IMR-90 (cell line): ENCODE measurements at regions not wholly inside any gene's neighbourhood (a gene's known extent, or its start where the extent isn't known, plus 50 kb on each side); places are given as distances from the start of the nearest gene placed in this dataset.

Experiments
- ATAC-seq: fragments of 200-7000 bp; cut with Tn5 transposase; 2 replicates; pipeline ENCODE4 v1.9.1; 2020; ENCODE audit warnings: low read depth, mild to moderate bottlenecking, moderate library complexity
- BruUV-seq: library from RNA; stranded (reverse); fragments of 400-500 nt; replicated peaks from 2 replicates; lab custom pipeline; 2021; lab: Mats Ljungman, UMichigan
- CTCF ChIA-PET: fragments of 300-600 bp; formaldehyde crosslinking; extraction: SDS; loops from one replicate; lab custom pipeline; 2021; ENCODE audit warnings: antibody characterized with exemption; lab: Yijun Ruan, JAX
- POLR2A ChIA-PET: fragments of 300-600 bp; sonication (Branson Sonifier 250); formaldehyde crosslinking; loops from one replicate; lab custom pipeline; 2022; ENCODE audit warnings: antibody characterized with exemption; ENCODE audit not compliant: unreplicated experiment; lab: Charles Lee
- DNase-seq: peaks from one replicate; pipeline ENCODE4 v3.0.0; 2013
- H2AFZ ChIP-seq: replicated peaks from 2 replicates; pipeline ENCODE3; 2013; ENCODE audit warnings: low read length, mild to moderate bottlenecking; ENCODE audit not compliant: poor library complexity
- H2AK5ac ChIP-seq: 2 replicates; pipeline ENCODE4 v1.6.1; 2013; ENCODE audit warnings: low read depth, low read length, inconsistent platforms
- H2AK9ac ChIP-seq: replicated peaks from 2 replicates; pipeline ENCODE3; 2013; ENCODE audit warnings: mild to moderate bottlenecking, low read depth, low read length, moderate library complexity; ENCODE audit not compliant: poor library complexity
- H2BK120ac ChIP-seq: 2 replicates; pipeline ENCODE4 v1.6.1; 2013; ENCODE audit warnings: low read depth, low read length, inconsistent platforms
- H2BK15ac ChIP-seq: 3 replicates; pipeline ENCODE4 v1.6.1; 2013; ENCODE audit warnings: low read depth, low read length, inconsistent platforms
- H2BK20ac ChIP-seq: 2 replicates; pipeline ENCODE4 v1.6.1; 2013; ENCODE audit warnings: low read depth, mild to moderate bottlenecking, inconsistent platforms, low read length, moderate library complexity
- H2BK5ac ChIP-seq: 2 replicates; pipeline ENCODE4 v1.6.1; 2013; ENCODE audit warnings: mild to moderate bottlenecking, low read depth, low read length, inconsistent platforms; ENCODE audit not compliant: poor library complexity, severe bottlenecking
- H3K14ac ChIP-seq: replicated peaks from 2 replicates; pipeline ENCODE4 v1.6.1; 2013; ENCODE audit warnings: low read depth, low read length, inconsistent platforms
- H3K18ac ChIP-seq: 2 replicates; pipeline ENCODE4 v1.6.1; 2013; ENCODE audit warnings: low read depth, low read length, control low read depth
- H3K23ac ChIP-seq: 2 replicates; pipeline ENCODE4 v1.6.1; 2013; ENCODE audit warnings: low read depth, low read length, inconsistent platforms
- H3K27ac ChIP-seq: 2 replicates; pipeline ENCODE4 v1.5.1; 2013; ENCODE audit warnings: mild to moderate bottlenecking, control low read depth, low read length; ENCODE audit not compliant: insufficient read depth
- H3K27me3 ChIP-seq: 2 replicates; pipeline ENCODE4 v1.6.1; 2013; ENCODE audit warnings: low read length; ENCODE audit not compliant: control insufficient read depth, insufficient read depth
- H3K36me3 ChIP-seq: 2 replicates; pipeline ENCODE4 v1.6.1; 2013; ENCODE audit warnings: low read length, mixed read lengths; ENCODE audit not compliant: control insufficient read depth, insufficient read depth
- H3K4ac ChIP-seq: 2 replicates; pipeline ENCODE4 v1.6.1; 2013; ENCODE audit warnings: low read depth, low read length, inconsistent platforms
- H3K4me1 ChIP-seq: 2 replicates; pipeline ENCODE4 v1.6.1; 2013; ENCODE audit warnings: low read length, mixed read lengths; ENCODE audit not compliant: control insufficient read depth, insufficient read depth
- H3K4me2 ChIP-seq: 2 replicates; pipeline ENCODE4 v1.6.1; 2013; ENCODE audit warnings: low read depth, mild to moderate bottlenecking, control low read depth, low read length, moderate library complexity
- H3K4me3 ChIP-seq: 2 replicates; pipeline ENCODE4 v1.5.1; 2013; ENCODE audit warnings: low read depth, mild to moderate bottlenecking, control low read depth, low read length, moderate library complexity; ENCODE audit not compliant: insufficient read depth
- H3K56ac ChIP-seq: 2 replicates; pipeline ENCODE4 v1.6.1; 2013; ENCODE audit warnings: low read length, inconsistent platforms; ENCODE audit not compliant: insufficient read depth; ENCODE audit errors: extremely low read depth
- H3K79me1 ChIP-seq, 2 experiments: 2 replicates each; pipeline ENCODE4 v1.6.1; 2013; ENCODE audit warnings: low read length in 2 of 2, inconsistent platforms in 1 of 2, low read depth in 1 of 2
- H3K9ac ChIP-seq: 2 replicates; pipeline ENCODE4 v1.6.1; 2013; ENCODE audit warnings: low read depth, low read length, control low read depth
- H3K9me1 ChIP-seq: 2 replicates; pipeline ENCODE4 v1.6.1; 2013; ENCODE audit warnings: low read length, inconsistent platforms; ENCODE audit not compliant: insufficient read depth
- H3K9me3 ChIP-seq: 2 replicates; pipeline ENCODE4 v1.6.1; 2013; ENCODE audit warnings: low read length; ENCODE audit not compliant: control insufficient read depth, insufficient read depth
- H4K20me1 ChIP-seq: 2 replicates; pipeline ENCODE4 v1.6.1; 2013; ENCODE audit warnings: low read length, inconsistent platforms; ENCODE audit not compliant: insufficient read depth
- H4K5ac ChIP-seq: 2 replicates; pipeline ENCODE4 v1.6.1; 2013; ENCODE audit warnings: mild to moderate bottlenecking, low read depth, low read length, control low read depth
- H4K8ac ChIP-seq, 2 experiments: 2 replicates each; pipeline ENCODE4 v1.6.1; 2013; ENCODE audit warnings: low read depth in 2 of 2, low read length in 2 of 2, control low read depth in 1 of 2, inconsistent platforms in 1 of 2
- H4K91ac ChIP-seq: 2 replicates; pipeline ENCODE4 v1.6.1; 2013; ENCODE audit warnings: low read depth, low read length, inconsistent platforms; ENCODE audit not compliant: insufficient read depth
- BHLHE40 ChIP-seq: fragments of 150-350 bp; IDR thresholded peaks from 2 replicates; pipeline ENCODE4 v1.6.1; 2016; ENCODE audit warnings: mild to moderate bottlenecking, low read depth, low read length
- CEBPB ChIP-seq: IDR thresholded peaks from 2 replicates; pipeline ENCODE4 v1.6.1; 2012; ENCODE audit warnings: low read depth, low read length, improper control_type of control experiment
- CHD1 ChIP-seq: IDR thresholded peaks from 2 replicates; pipeline ENCODE4 v1.6.1; 2012; ENCODE audit warnings: low read depth, low read length, improper control_type of control experiment
- CTCF ChIP-seq: conservative IDR thresholded peaks from 2 replicates; pipeline ENCODE4 v1.5.1; 2012; ENCODE audit warnings: mild to moderate bottlenecking, low read depth, low read length, improper control_type of control experiment
- ELK1 ChIP-seq: fragments of 150-350 bp; IDR thresholded peaks from 2 replicates; pipeline ENCODE4 v1.6.1; 2016; ENCODE audit warnings: low read depth, mild to moderate bottlenecking, low read length, moderate library complexity, borderline replicate concordance
- FOS ChIP-seq: fragments of 150-350 bp; IDR thresholded peaks from 2 replicates; pipeline ENCODE4 v1.6.1; 2016; ENCODE audit warnings: low read depth, low read length
- MAFK ChIP-seq: IDR thresholded peaks from 2 replicates; pipeline ENCODE4 v1.6.1; 2012; ENCODE audit warnings: low read depth, low read length, improper control_type of control experiment
- MAZ ChIP-seq: IDR thresholded peaks from 2 replicates; pipeline ENCODE4 v1.6.1; 2012; ENCODE audit warnings: low read depth, mild to moderate bottlenecking, low read length, improper control_type of control experiment, moderate library complexity, borderline replicate concordance
- MXI1 ChIP-seq: IDR thresholded peaks from 2 replicates; pipeline ENCODE4 v1.6.1; 2012; ENCODE audit warnings: low read depth, mild to moderate bottlenecking, low read length, moderate library complexity, borderline replicate concordance
- NFE2L2 ChIP-seq: fragments of 150-350 bp; IDR thresholded peaks from 2 replicates; pipeline ENCODE4 v1.6.1; 2016; ENCODE audit warnings: low read depth, mild to moderate bottlenecking, low read length
- POLR2A ChIP-seq: IDR thresholded peaks from 2 replicates; pipeline ENCODE4 v1.6.1; 2012; ENCODE audit warnings: mild to moderate bottlenecking, low read depth, low read length
- RAD21 ChIP-seq: IDR thresholded peaks from 2 replicates; pipeline ENCODE4 v1.6.1; 2012; ENCODE audit warnings: low read length, improper control_type of control experiment
- RCOR1 ChIP-seq: IDR thresholded peaks from 2 replicates; pipeline ENCODE4 v1.6.1; 2012; ENCODE audit warnings: mild to moderate bottlenecking, low read length, improper control_type of control experiment; ENCODE audit not compliant: insufficient replicate concordance
- RFX5 ChIP-seq: IDR thresholded peaks from 2 replicates; pipeline ENCODE4 v1.8.0; 2012; ENCODE audit warnings: low read depth, mild to moderate bottlenecking, low read length, moderate library complexity
- SMC3 ChIP-seq: fragments of 150-350 bp; IDR thresholded peaks from 2 replicates; pipeline ENCODE4 v1.6.1; 2016; ENCODE audit warnings: low read depth, mild to moderate bottlenecking, antibody characterized with exemption, low read length, moderate library complexity
- USF2 ChIP-seq: fragments of 150-350 bp; IDR thresholded peaks from 2 replicates; pipeline ENCODE4 v1.6.1; 2017; ENCODE audit warnings: mild to moderate bottlenecking, antibody characterized with exemption, low read length, low read depth
- WGBS, 2 experiments: methylation state at CpG; one replicate each; pipeline versions ENCODE4 v1.1.5 to v1.1.7; 2013; ENCODE audit warnings: missing lambda C conversion rate in 2 of 2; ENCODE audit not compliant: insufficient read length in 1 of 2; ENCODE audit errors: extremely low coverage in 2 of 2; 5-methylcytosine and 5-hydroxymethylcytosine counted together
- dilution Hi-C: fragments of 300-500 bp; cut with HindIII; formaldehyde crosslinking; loops from one replicate; pipeline ENCODE4 v1.14.3; 2018; ENCODE audit warnings: low sequenced_read_pairs; ENCODE audit not compliant: unreplicated experiment
- in situ Hi-C: fragments of 300-500 bp; cut with MboI; formaldehyde crosslinking; loops from 3 replicates; pipeline ENCODE4 v1.14.3; 2019; ENCODE audit warnings: low sequenced_read_pairs, inconsistent platforms, mixed read lengths
- intact Hi-C: fragments of 100-400 bp; cut with micrococcal nuclease; formaldehyde crosslinking; loops from 2 replicates; pipeline ENCODE4 v1.10.0; 2022

- ChIA-PET POLR2A (no interaction called here), CTCF (no interaction called here)
- dilution Hi-C loops (loop anchor here (25.0 kb wide), 1 partner anchor 544 kb away; no protein-coding TSS in a partner anchor), in situ Hi-C loops (loop anchor here (10.0 kb wide), 1 partner anchor 537 kb away; no protein-coding TSS in a partner anchor), intact Hi-C loops (no loop called here)
- BruUV-seq: no TSS peak
- no peak overlapping the region for H3K4me3 ChIP-seq
- H2AFZ ChIP-seq: no peak overlapping the region
- H3K56ac ChIP-seq: no peak overlapping the region
- no peak overlapping the region for H2AK5ac ChIP-seq
- DNase-seq (no peak), ATAC-seq (no peak)
- H3K4me2 ChIP-seq: no peak overlapping the region
- no peak overlapping the region for H3K27ac ChIP-seq
- no peak overlapping the region; the same call in 1 of the 2 replicates for H3K18ac ChIP-seq
- no peak overlapping the region; the same call in 2 of the 3 replicates for H2BK15ac ChIP-seq
- H3K4ac ChIP-seq: no peak overlapping the region
- H3K23ac ChIP-seq: no peak overlapping the region
- H4K20me1 ChIP-seq: no peaks in the 10 kb centered on the region
- H3K9me3 ChIP-seq: no peaks in the 10 kb centered on the region
- TF ChIP-seq CTCF: no peak
- TF ChIP-seq MAFK: no peak
- no peak for TF ChIP-seq MXI1
- no peak for TF ChIP-seq USF2
- TF ChIP-seq BHLHE40: no peak
- no peak for TF ChIP-seq RCOR1
- TF ChIP-seq MAZ: no peak
- no peak for TF ChIP-seq CEBPB
- no peak for TF ChIP-seq RAD21
- TF ChIP-seq CHD1: no peak
- TF ChIP-seq NFE2L2: no peak
- no peak for TF ChIP-seq FOS
- TF ChIP-seq POLR2A: no peak
- TF ChIP-seq RFX5: no peak
- TF ChIP-seq ELK1: no peak
- TF ChIP-seq SMC3: no peak
- no peak overlapping the region for H4K8ac ChIP-seq
- no peak overlapping the region for H2BK120ac ChIP-seq
- H4K91ac ChIP-seq: no peak overlapping the region
- H2AK9ac ChIP-seq: no peak overlapping the region
- H2BK20ac ChIP-seq: no peak overlapping the region; the same call in 1 of the 2 replicates
- H4K5ac ChIP-seq: no peak overlapping the region
- WGBS, 2 experiments: no CpG with 5 or more reads among the region's 5 CpGs
- no peak overlapping the region for H3K14ac ChIP-seq
- H3K9me1 ChIP-seq: peaks cover 7% of the 10 kb centered on the region; the same call in 1 of the 2 replicates
- H3K9ac ChIP-seq: no peak overlapping the region
- peaks cover 12% of the 10 kb centered on the region for H3K4me1 ChIP-seq
- no peak overlapping the region for H2BK5ac ChIP-seq
- H3K36me3 ChIP-seq: no peaks in the 10 kb centered on the region
- no peaks in the 10 kb centered on the region for H3K79me1 ChIP-seq
- no peaks in the 10 kb centered on the region for H3K27me3 ChIP-seq
Observed at GRCh38 chr10:62618054-62618453, 186.5 kb upstream of the ADO start.
